ENCODE measurements at regions not wholly inside any gene's neighbourhood (a gene's known extent, or its start where the extent isn't known, plus 50 kb on each side); places are given as distances from the start of the nearest gene placed in this dataset.

DNA sequence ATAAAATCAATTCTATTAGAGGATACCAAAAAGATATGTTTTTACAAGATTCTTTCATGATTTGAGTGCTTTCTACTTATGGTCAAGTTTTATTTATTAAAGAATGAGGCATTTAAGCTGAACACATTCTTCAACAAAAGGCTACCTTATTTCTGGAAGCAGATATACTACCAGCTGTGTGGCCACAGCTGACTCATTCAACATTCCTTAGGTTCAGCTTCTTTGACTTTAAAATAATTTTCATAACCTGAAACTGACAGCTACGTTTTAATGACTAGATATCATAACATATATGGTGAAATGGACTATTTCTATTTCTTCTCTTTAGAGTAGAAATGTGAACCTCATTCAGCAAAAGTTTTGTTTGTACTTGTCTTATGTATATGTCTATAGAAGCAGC, 414.2 kb upstream of the SEMA3C start:
- Histone ChIP-seq H3K27me3 (replicated peaks in 1 of 4; ENCODE audit: control insufficient read depth in 3 of 4, extremely low read depth in 1 of 4, insufficient read depth in 3 of 4, low read length in 3 of 4) (no peaks in the 10 kb centered on the region), H4K8ac (ENCODE audit: extremely low read depth, insufficient read depth, low read length) (no peak overlapping the region), H2BK20ac (ENCODE audit: low read length) (no peak overlapping the region), H3K14ac (ENCODE audit: insufficient read length) (no peak overlapping the region), H4K20me1 (replicated peaks in 1 of 2; ENCODE audit: control insufficient read depth in 1 of 2, insufficient read depth in 2 of 2, low read length in 2 of 2) (no peaks in the 10 kb centered on the region), H3K79me2 (ENCODE audit: control insufficient read depth in 1 of 2, insufficient read depth in 2 of 2, low read length in 2 of 2) (no peaks in the 10 kb centered on the region), H2BK15ac (ENCODE audit: low read length) (no peak overlapping the region), H3K36me3 (ENCODE audit: control insufficient read depth in 2 of 4, insufficient read depth in 4 of 4, low read length in 3 of 4) (no peaks in the 10 kb centered on the region), H3K4me1 (replicated peaks in 1 of 4; ENCODE audit: control insufficient read depth in 3 of 4, insufficient read depth in 4 of 4, low read length in 3 of 4) (no peaks in the 10 kb centered on the region), H3K18ac (ENCODE audit: extremely low read depth, low read length) (no peak overlapping the region), H3K79me1 (ENCODE audit: low read depth, low read length) (no peaks in the 10 kb centered on the region), H2AK5ac (ENCODE audit: low read depth, low read length) (no peak overlapping the region), H3K9me3 (ENCODE audit: insufficient read depth in 2 of 2, low read depth in 1 of 2, low read length in 1 of 2) (no peaks in the 10 kb centered on the region), H2BK120ac (replicated peaks; ENCODE audit: low read depth, low read length) (no peak overlapping the region), H3K4ac (replicated peaks; ENCODE audit: insufficient read length, low read depth, low read length) (no peak overlapping the region), H3K23me2 (ENCODE audit: low read depth, low read length) (no peaks in the 10 kb centered on the region), H2BK12ac (ENCODE audit: low read depth, low read length) (no peak overlapping the region), H3K4me3 (ENCODE audit: extremely low read depth in 1 of 4, insufficient read depth in 2 of 4, low read depth in 3 of 4, low read length in 4 of 4) (no peak overlapping the region), H4K91ac (replicated peaks; ENCODE audit: insufficient read length, low read length) (no peak overlapping the region), H3K23ac (ENCODE audit: insufficient read length) (no peak overlapping the region), H3K4me2 (ENCODE audit: insufficient read depth in 1 of 2, low read depth in 2 of 2, low read length in 2 of 2) (no peak overlapping the region), H3K9ac (replicated peaks in 1 of 4; ENCODE audit: extremely low read depth in 1 of 4, low read depth in 3 of 4, low read length in 3 of 4) (no peak overlapping the region), H3K56ac (replicated peaks; ENCODE audit: insufficient read length, low read depth, low read length) (no peak overlapping the region), H2BK5ac (ENCODE audit: low read depth, low read length) (no peak overlapping the region), H4K5ac (ENCODE audit: insufficient read length, low read depth, low read length) (no peak overlapping the region), H3K27ac (ENCODE audit: low read depth, low read length) (no peak overlapping the region), H2AFZ (ENCODE audit: low read length) (no peak overlapping the region)
- no peak for DNase-seq (ENCODE audit: low read depth in 1 of 2, low spot score in 2 of 2)
- CTCF ChIA-PET (ENCODE audit: partially characterized antibody), result interaction anchor here (1.2 to 1.4 kb wide), 2 partner anchors 9 to 21 kb away, joined by 3 read pairs; no protein-coding TSS in a partner anchor
- FAIRE-seq, result no peak
- WGBS, 2 experiments (ENCODE audit: extremely low coverage in 1 of 2, insufficient coverage in 1 of 2, insufficient read length in 1 of 2, insufficient replicate concordance in 2 of 2, low coverage in 1 of 2, low lambda C conversion rate in 2 of 2, missing lambda C conversion rate in 1 of 2), result 100% methylated on average over 1 of the region's 1 CpG; no CpG with 5 or more reads in 1 of the 2 experiments
- POLR2A ChIA-PET (ENCODE audit: partially characterized antibody), result no interaction called here
- TF ChIP-seq TBP (IDR thresholded peaks at IDR 0.05; ENCODE audit: low read depth, low read length) (no peak), CTBP2 (IDR thresholded peaks at IDR 0.05; ENCODE audit: borderline replicate concordance, insufficient read depth, insufficient read length, low read length) (no peak), ZNF274 (IDR thresholded peaks at IDR 0.05; ENCODE audit: borderline replicate concordance, extremely low read depth, low read length) (no peak), SP2 (IDR thresholded peaks at IDR 0.05; ENCODE audit: low read length) (no peak), RFX5 (IDR thresholded peaks at IDR 0.05; ENCODE audit: borderline replicate concordance, low read depth, low read length) (no peak), RNF2 (IDR thresholded peaks at IDR 0.05; ENCODE audit: borderline replicate concordance, low read depth, low read length, missing control alignments, poor library complexity, severe bottlenecking) (no peak), CHD1 (IDR thresholded peaks at IDR 0.05; ENCODE audit: low read depth, low read length) (no peak), KDM1A (IDR thresholded peaks at IDR 0.05; ENCODE audit: borderline replicate concordance, low read length) (no peak), CHD2 (IDR thresholded peaks at IDR 0.05; ENCODE audit: low read length) (no peak), EP300 (IDR thresholded peaks at IDR 0.05; ENCODE audit: borderline replicate concordance in 1 of 2, low read depth in 2 of 2, low read length in 2 of 2) (no peak), TCF12 (IDR thresholded peaks at IDR 0.05; ENCODE audit: low read depth, low read length) (no peak), TEAD4 (IDR thresholded peaks at IDR 0.05; ENCODE audit: low read depth, low read length) (no peak), ASH2L (IDR thresholded peaks at IDR 0.05; ENCODE audit: low read length) (no peak)
- TF ChIP-seq, protein P1, sequence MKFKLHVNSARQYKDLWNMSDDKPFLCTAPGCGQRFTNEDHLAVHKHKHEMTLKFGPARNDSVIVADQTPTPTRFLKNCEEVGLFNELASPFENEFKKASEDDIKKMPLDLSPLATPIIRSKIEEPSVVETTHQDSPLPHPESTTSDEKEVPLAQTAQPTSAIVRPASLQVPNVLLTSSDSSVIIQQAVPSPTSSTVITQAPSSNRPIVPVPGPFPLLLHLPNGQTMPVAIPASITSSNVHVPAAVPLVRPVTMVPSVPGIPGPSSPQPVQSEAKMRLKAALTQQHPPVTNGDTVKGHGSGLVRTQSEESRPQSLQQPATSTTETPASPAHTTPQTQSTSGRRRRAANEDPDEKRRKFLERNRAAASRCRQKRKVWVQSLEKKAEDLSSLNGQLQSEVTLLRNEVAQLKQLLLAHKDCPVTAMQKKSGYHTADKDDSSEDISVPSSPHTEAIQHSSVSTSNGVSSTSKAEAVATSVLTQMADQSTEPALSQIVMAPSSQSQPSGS (IDR thresholded peaks at IDR 0.05; ENCODE audit: low read length), result no peak
